ENCODE measurements at regions not wholly inside any gene's neighbourhood (a gene's known extent, or its start where the extent isn't known, plus 50 kb on each side); places are given as distances from the start of the nearest gene placed in this dataset.

DNA sequence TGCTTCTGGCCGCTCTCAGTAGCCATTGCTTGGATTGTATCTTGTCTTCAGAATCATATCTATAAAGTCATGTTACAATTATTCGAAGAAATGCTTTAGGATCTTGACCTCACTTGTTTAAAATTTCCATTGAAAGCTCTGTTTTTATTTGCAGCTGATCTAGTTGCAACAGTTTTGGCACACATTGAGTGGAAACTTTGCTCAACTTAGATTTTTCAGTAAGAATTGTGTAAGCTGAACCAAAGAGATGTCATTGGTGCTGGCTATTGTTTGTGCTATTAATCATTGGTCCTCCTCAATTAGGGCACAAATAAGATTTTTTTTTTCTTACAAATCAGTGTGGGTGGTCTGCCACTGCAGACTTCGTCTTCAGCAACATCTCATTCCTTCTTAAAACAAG, 649.2 kb downstream of the MMUT start:
- TF ChIP-seq POLR2AphosphoS5 (IDR thresholded peaks at IDR 0.05; ENCODE audit: low read depth, low read length) (no peak), MAX (IDR thresholded peaks at IDR 0.05) (no peak), EZH2 (IDR thresholded peaks at IDR 0.05) (no peak), ZFX (IDR thresholded peaks at IDR 0.05) (no peak), SRF (IDR thresholded peaks at IDR 0.05; ENCODE audit: low read depth) (no peak)
- TF ChIP-seq, protein P1, sequence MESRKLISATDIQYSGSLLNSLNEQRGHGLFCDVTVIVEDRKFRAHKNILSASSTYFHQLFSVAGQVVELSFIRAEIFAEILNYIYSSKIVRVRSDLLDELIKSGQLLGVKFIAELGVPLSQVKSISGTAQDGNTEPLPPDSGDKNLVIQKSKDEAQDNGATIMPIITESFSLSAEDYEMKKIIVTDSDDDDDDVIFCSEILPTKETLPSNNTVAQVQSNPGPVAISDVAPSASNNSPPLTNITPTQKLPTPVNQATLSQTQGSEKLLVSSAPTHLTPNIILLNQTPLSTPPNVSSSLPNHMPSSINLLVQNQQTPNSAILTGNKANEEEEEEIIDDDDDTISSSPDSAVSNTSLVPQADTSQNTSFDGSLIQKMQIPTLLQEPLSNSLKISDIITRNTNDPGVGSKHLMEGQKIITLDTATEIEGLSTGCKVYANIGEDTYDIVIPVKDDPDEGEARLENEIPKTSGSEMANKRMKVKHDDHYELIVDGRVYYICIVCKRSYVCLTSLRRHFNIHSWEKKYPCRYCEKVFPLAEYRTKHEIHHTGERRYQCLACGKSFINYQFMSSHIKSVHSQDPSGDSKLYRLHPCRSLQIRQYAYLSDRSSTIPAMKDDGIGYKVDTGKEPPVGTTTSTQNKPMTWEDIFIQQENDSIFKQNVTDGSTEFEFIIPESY (IDR thresholded peaks at IDR 0.05; ENCODE audit: extremely low read depth, insufficient replicate concordance, low read length): no peak
- TF ChIP-seq, protein P2, sequence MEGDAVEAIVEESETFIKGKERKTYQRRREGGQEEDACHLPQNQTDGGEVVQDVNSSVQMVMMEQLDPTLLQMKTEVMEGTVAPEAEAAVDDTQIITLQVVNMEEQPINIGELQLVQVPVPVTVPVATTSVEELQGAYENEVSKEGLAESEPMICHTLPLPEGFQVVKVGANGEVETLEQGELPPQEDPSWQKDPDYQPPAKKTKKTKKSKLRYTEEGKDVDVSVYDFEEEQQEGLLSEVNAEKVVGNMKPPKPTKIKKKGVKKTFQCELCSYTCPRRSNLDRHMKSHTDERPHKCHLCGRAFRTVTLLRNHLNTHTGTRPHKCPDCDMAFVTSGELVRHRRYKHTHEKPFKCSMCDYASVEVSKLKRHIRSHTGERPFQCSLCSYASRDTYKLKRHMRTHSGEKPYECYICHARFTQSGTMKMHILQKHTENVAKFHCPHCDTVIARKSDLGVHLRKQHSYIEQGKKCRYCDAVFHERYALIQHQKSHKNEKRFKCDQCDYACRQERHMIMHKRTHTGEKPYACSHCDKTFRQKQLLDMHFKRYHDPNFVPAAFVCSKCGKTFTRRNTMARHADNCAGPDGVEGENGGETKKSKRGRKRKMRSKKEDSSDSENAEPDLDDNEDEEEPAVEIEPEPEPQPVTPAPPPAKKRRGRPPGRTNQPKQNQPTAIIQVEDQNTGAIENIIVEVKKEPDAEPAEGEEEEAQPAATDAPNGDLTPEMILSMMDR (IDR thresholded peaks at IDR 0.05 in 2 of 3, conservative IDR thresholded peaks at IDR 0.05 in 1 of 3; ENCODE audit: borderline replicate concordance in 1 of 3, insufficient read depth in 1 of 3, low read depth in 2 of 3, low read length in 2 of 3): no peak
- H3K9me3 ChIP-seq (ENCODE audit: control insufficient read depth in 1 of 2, insufficient read depth in 1 of 2, low read depth in 1 of 2, low read length in 2 of 2): no peaks in the 10 kb centered on the region
- no peaks in the 10 kb centered on the region for H3K79me2 ChIP-seq (ENCODE audit: insufficient read depth, low read length)
- no peaks in the 10 kb centered on the region for H3K4me1 ChIP-seq (ENCODE audit: control insufficient read depth in 1 of 2, insufficient read depth in 2 of 2, low read length in 2 of 2)
- DNase-seq (ENCODE audit: low read depth, low spot score) (no peak), ATAC-seq (no peak)
- H4K20me1 ChIP-seq (ENCODE audit: insufficient read depth): no peaks in the 10 kb centered on the region
- POLR2A ChIA-PET: no interaction called here
- RAD21 ChIA-PET (ENCODE audit: low non-redundant PET in 1 of 2, low total read pairs in 2 of 2, uncharacterized antibody in 2 of 2, unreplicated experiment in 2 of 2): no interaction called here
- H3K9ac ChIP-seq (ENCODE audit: low read length): no peak overlapping the region
- no peak overlapping the region for H3K4me2 ChIP-seq (ENCODE audit: low read length)
- BruUV-seq (replicated peaks): no TSS peak
- H3K9me2 ChIP-seq (ENCODE audit: insufficient read depth): no peaks in the 10 kb centered on the region
- H2AFZ ChIP-seq (ENCODE audit: low read depth, low read length, poor library complexity, severe bottlenecking): no peak overlapping the region
- H3K36me3 ChIP-seq (ENCODE audit: control insufficient read depth in 1 of 2, insufficient read depth in 2 of 2, low read length in 2 of 2): no peaks in the 10 kb centered on the region
- intact Hi-C loops (cut with micrococcal nuclease): no loop called here
- no peak overlapping the region for H3K4me3 ChIP-seq (replicated peaks in 1 of 2; ENCODE audit: low read depth in 1 of 2, low read length in 2 of 2)
- no peaks in the 10 kb centered on the region for H3K27me3 ChIP-seq (ENCODE audit: insufficient read depth, low read length)
- H3K27ac ChIP-seq (ENCODE audit: low read depth, low read length): no peak overlapping the region
- CTCF ChIA-PET: no interaction called here
